SKM-1 (cell line): ENCODE measurements at regions not wholly inside any gene's neighbourhood (a gene's known extent, or its start where the extent isn't known, plus 50 kb on each side); places are given as distances from the start of the nearest gene placed in this dataset.
"Not testable (repeated sequence)": the region's sequence is repeated elsewhere in the genome, so short reads cannot be mapped to it uniquely, and the experiment has no call there.

ENCODE experiments used
- DNase-seq: peaks from one replicate; lab custom pipeline; 2025; ENCODE audit not compliant: unreplicated experiment; lab: John Stamatoyannopoulos, UW

GRCh38 chr15:53133255-53133850 is 343.2 kb upstream of the ONECUT1 start:
- no peak for DNase-seq

- DNase-seq, result no peak
These were observed 340.8 kb upstream of the ONECUT1 start for GRCh38 chr15:53130943-53131342.

DNA sequence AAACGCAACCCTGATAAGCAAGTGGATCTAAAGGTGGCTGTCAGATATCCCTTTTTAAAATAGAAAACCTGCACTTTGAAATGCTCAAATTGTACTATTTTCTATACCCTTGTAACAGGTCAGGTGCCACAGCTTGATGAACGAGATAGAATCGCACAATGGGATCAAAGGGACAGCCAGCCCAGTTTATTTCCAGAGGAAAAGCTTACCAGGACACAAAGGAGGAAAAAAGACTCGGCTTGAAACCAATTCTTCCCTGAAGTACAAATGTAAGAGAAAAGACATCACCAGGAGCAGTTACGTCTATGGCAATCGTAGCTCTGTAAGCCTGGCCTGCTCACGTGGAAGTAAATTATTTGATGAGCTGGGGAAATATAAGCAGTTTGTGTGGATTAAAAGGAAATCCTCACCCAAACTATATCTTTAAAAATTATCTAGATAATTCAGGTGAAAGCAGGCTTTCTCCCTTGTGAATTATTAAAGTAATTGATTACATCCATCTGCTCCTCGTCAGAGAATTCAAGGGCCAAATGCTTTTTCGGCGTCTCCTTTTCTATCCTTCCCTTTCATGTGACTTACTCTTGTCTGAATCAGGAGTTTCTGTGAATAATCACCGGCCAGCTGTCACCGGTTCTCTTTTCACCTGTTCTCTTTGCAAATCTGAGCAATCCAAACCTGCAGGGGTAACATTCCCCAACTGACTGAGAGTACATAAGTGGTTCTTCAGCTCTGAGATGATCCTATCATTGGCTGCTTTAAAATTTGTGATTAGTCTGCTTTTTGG is 339.2 kb upstream of the ONECUT1 start:
- no peak for DNase-seq

GRCh38 chr15:53128652-53129051 is 338.5 kb upstream of the ONECUT1 start:
- DNase-seq, result no peak

DNA sequence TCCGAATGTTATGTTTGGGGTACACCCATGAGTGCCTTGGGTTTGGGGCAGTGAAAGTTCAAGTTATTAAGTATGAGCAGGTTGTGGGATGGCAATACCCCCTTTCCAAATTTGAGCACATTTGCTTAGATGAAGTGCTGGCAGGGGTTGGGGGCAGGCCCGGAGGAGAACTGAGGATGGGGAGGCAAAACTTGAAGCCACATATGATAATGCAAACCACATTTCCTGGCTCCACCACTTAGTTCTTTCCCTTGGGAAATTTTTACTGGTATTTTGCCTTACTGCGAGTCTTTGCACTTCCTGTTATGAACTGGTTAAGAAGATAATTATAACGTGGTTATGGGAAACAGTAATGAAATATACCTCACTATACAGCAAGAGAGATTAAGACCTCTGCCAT is 336.0 kb upstream of the ONECUT1 start:
- no peak for DNase-seq

DNA sequence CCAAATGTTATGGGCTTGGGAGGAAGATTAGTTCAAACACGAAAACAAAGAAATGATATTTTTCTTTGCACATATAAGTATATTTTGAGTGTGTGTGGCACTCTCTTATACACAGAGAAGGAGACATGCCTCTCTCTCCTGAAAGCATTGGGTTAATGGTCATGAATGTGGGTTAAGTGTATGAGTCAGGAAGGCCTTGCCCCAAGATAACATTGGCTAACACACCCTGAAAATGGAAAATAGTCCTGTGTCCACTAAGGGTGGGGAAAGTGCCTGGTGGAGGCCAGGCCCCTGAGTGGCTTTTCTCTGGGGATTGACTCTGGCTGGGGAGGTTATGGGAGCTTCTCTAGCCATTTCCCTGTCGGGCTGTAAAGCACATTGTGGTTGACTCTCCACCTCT is 332.7 kb upstream of the ONECUT1 start:
- DNase-seq, result no peak

GRCh38 chr15:53116915-53117314 is 326.8 kb upstream of the ONECUT1 start:
- DNase-seq, result not testable (repeated sequence)

DNA sequence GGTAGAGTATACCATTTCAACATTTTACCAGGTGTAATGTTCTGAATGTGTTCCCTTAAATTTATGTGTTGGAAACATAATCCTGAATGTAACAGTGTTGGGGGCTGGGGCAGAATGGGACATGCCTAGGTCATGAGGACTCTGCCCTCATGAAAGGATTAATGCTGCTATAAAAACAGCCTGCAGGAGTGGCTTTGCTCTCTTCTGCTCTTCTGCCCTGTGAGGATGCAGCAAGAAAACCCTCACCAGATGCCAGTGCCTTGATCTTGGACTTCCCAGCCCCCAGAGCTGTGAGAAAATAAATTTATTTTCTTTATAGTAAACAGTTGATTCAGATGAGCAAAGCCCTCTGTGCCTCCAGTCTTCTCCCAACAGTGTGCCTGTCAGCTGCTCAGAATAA is 326.0 kb upstream of the ONECUT1 start:
- no peak for DNase-seq

DNA sequence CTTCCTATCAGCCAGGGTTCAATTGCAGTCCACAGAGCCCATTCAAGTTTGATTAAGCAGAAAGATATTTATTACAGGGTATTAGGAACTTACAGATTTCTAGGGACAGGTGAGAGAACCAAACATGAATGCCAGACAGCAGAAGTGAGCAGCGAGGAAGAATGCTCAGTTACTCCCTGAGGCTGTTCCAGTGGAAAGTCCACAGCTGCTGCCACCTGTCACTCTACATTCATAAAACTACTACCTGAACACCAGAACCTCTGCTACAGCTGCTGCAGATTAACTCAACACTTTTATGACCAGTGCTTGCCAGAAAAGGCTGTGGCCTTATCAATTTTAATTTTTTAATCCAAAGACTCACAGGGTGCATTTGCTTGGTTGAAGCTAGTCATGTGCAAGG is 325.4 kb upstream of the ONECUT1 start:
- no peak for DNase-seq

- no peak for DNase-seq
These were observed 324.8 kb upstream of the ONECUT1 start for GRCh38 chr15:53114960-53115359.

- no peak for DNase-seq
These were observed 320.9 kb upstream of the ONECUT1 start for GRCh38 chr15:53110999-53111398.

- DNase-seq, result no peak
These were observed 318.2 kb upstream of the ONECUT1 start for GRCh38 chr15:53108319-53108718.

DNA sequence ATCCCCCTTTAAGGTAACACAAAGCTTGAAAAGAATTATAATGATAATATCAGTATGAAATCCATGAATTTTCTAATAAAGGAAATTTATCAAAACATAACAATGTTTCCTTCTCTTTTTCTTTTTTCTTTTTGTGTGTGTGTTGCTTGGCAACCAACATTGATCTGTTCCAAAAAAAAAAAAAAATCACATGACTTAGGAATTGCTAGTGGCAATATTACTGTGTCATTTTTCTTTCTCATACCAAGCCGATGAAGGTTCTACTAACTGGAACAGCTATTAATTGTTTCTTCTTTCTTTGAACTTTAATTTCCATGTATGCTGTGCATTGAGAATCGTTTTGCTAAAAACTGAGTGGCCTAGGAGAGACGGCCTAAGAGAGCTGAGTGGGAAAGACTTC is 317.7 kb upstream of the ONECUT1 start:
- no peak for DNase-seq

GRCh38 chr15:53106505-53107286 is 316.6 kb upstream of the ONECUT1 start:
- DNase-seq, result no peak

DNA sequence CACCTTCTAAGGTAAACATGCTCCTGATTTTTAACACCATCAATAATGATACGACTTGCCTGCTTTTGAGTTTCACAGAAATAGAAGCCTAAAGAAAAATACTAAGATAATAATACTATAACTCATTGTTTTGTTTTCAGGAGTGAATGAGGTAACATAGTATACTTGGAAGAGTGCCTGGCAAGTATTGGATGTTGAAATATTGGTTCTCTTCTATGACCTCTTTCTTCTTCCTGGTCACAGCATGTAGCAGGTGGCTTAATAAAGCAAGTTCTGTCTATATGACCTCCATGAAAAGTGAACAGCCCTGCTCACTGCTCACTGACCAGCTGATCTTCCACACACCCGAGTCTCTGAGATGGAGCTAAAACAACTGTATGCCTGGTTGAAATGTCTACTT is 312.3 kb upstream of the ONECUT1 start:
- DNase-seq, result no peak

- no peak for DNase-seq
These were observed 290.3 kb upstream of the ONECUT1 start for GRCh38 chr15:53080484-53080883.

GRCh38 chr15:53074221-53074620 is 284.1 kb upstream of the ONECUT1 start:
- DNase-seq, result no peak

- no peak for DNase-seq
These were observed 281.9 kb upstream of the ONECUT1 start for GRCh38 chr15:53072077-53072476.

DNA sequence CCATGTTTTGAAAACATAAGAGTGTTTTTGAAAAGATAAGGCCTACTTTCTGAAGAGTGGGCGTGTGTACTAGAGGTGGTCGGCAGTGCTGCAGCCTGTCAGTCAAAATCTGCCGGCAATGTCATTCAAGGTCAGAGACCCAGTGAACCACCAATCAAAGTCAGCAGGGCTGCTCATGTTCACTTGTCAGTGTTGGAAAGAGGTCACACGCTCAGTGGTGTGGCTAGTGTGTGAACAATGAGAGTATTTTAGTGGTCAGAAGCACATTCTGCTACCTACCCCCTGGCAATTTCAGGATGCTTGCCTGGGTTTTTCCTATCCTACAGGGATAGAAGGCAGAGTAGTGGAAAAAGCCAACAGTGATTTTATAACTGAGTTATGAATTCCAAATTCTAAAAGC is 278.5 kb upstream of the ONECUT1 start:
- DNase-seq, result no peak

DNA sequence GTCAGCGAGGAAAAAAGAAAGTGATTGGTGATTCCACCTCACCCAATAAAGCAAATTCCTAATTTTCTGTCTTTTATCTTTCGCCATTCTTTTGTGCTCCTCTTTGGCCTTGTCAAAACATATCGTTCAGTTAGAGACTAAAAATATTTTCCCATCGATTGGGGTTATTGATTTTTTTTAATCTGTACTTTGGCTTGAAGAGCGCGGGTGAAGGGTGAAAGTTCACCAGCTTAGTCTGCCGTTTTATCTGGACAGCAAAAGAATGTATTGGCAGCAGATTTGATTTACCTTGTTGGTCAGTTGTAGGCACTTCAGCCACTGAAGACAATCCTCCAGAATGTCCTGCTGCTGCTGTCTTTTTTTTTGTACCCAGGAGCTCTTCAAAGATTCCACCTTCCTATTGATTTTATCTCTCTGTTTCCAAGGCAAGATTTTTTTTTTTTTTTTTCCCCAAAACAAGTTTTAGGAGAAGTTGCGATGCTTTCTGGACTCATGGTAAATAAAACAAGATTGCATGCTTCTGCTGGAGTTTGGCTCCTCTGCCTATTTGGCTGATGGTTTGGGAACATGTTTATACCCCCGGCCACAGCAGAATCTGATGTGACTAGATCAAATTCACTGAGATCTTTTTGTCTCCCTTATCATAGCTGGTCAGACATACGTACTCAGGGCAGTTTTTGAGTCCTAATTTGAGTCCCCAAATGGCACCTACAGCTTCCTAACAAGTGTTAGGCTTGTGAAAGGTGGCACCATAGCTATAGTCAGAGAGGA is 269.3 kb upstream of the ONECUT1 start:
- no peak for DNase-seq

DNA sequence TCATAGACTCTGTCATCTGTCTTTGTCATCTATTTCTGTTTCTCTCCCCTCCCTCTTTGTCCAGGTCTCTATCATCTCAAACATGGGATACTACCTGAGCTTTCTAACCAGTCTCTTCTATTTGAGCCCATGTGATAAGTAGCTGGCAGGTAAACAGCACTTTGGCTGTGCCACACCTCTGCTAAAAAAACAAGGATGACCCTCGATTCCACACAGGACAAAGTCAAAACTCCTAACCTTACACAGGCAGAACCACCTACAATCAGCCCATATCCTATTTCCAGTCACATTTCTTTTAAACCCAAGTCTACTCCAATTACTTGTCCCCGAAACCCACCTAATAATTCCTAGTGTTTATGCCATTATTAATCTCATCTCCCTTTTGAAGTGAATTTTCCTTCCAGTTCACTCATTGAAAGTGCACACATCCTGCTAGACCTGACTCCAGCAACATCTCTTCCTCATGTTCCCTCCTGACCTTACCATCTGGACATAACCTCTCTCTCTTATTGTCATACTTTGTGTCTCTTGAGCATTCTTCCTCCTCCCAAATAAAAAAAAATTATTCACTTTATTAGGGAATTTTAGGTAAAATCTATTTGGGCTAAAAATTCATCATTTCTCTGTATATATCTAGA is 256.1 kb upstream of the ONECUT1 start:
- no peak for DNase-seq
